Astrocyte (in vitro differentiated cells and primary cell): ENCODE measurements at regions not wholly inside any gene's neighbourhood (a gene's known extent, or its start where the extent isn't known, plus 50 kb on each side); places are given as distances from the start of the nearest gene placed in this dataset.

Source experiments
- DNase-seq: peaks from one replicate; pipeline ENCODE4 v3.0.0-alpha.2; 2010; ENCODE audit warnings: low read depth
- FAIRE-seq: peaks from 2 replicates; lab custom pipeline; 2011; peaks lifted over from hg19 to GRCh38; lab: Jason Lieb, UNC
- H2AFZ ChIP-seq: 2 replicates; pipeline ENCODE4 v1.6.0; 2012; ENCODE audit warnings: low read depth, low read length, inconsistent platforms
- H3K27ac ChIP-seq: 2 replicates; pipeline ENCODE4 v1.5.1; 2011; ENCODE audit warnings: low read depth, low read length, inconsistent platforms
- H3K27me3 ChIP-seq: 2 replicates; pipeline ENCODE4 v1.6.0; 2011; ENCODE audit warnings: low read length, inconsistent platforms; ENCODE audit not compliant: insufficient read depth
- H3K36me3 ChIP-seq: 2 replicates; pipeline ENCODE4 v1.5.1; 2011; ENCODE audit warnings: low read length, inconsistent platforms; ENCODE audit not compliant: insufficient read depth
- H3K4me1 ChIP-seq: 2 replicates; pipeline ENCODE4 v1.5.1; 2011; ENCODE audit warnings: low read length, inconsistent platforms; ENCODE audit not compliant: insufficient read depth
- H3K4me2 ChIP-seq: 2 replicates; pipeline ENCODE4 v1.6.0; 2012; ENCODE audit warnings: low read length, inconsistent platforms
- H3K4me3 ChIP-seq: 2 replicates; pipeline ENCODE4 v1.5.1; 2011; ENCODE audit warnings: low read depth, mild to moderate bottlenecking, low read length, inconsistent platforms; ENCODE audit not compliant: insufficient read depth
- H3K79me2 ChIP-seq: 2 replicates; pipeline ENCODE4 v1.6.0; 2012; ENCODE audit warnings: mild to moderate bottlenecking, low read length, inconsistent platforms; ENCODE audit not compliant: insufficient read depth
- H3K9ac ChIP-seq: 2 replicates; pipeline ENCODE4 v1.6.0; 2012; ENCODE audit warnings: mild to moderate bottlenecking, low read length, inconsistent platforms
- H3K9me3 ChIP-seq: 2 replicates; pipeline ENCODE4 v1.5.1; 2012; ENCODE audit warnings: low read depth, mild to moderate bottlenecking, low read length, inconsistent platforms; ENCODE audit not compliant: insufficient read depth
- H4K20me1 ChIP-seq: 2 replicates; pipeline ENCODE4 v1.6.0; 2012; ENCODE audit warnings: low read length, inconsistent platforms; ENCODE audit not compliant: insufficient read depth
- H3K27ac Mint-ChIP-seq: one replicate; pipeline ENCODE4 v1.8.0; 2021; ENCODE audit warnings: mild to moderate bottlenecking, mixed read lengths; ENCODE audit not compliant: unreplicated experiment
- H3K27me3 Mint-ChIP-seq: one replicate; pipeline ENCODE4 v1.8.0; 2021; ENCODE audit warnings: low read depth, mixed read lengths; ENCODE audit not compliant: unreplicated experiment
- H3K36me3 Mint-ChIP-seq: one replicate; pipeline ENCODE4 v1.8.0; 2021; ENCODE audit warnings: low read depth, mixed read lengths; ENCODE audit not compliant: unreplicated experiment
- H3K4me1 Mint-ChIP-seq: one replicate; pipeline ENCODE4 v1.8.0; 2021; ENCODE audit warnings: low read depth, mixed read lengths; ENCODE audit not compliant: unreplicated experiment
- H3K4me3 Mint-ChIP-seq: one replicate; pipeline ENCODE4 v1.8.0; 2021; ENCODE audit warnings: mild to moderate bottlenecking, moderate library complexity, mixed read lengths; ENCODE audit not compliant: unreplicated experiment
- H3K9me3 Mint-ChIP-seq: one replicate; pipeline ENCODE4 v1.8.0; 2021; ENCODE audit warnings: mild to moderate bottlenecking, mixed read lengths; ENCODE audit not compliant: unreplicated experiment
- CTCF ChIP-seq: IDR thresholded peaks from 2 replicates; pipeline ENCODE4 v1.5.1; 2011; ENCODE audit warnings: low read depth, mild to moderate bottlenecking, inconsistent platforms, low read length, moderate library complexity; ENCODE audit not compliant: insufficient read depth
- EZH2 ChIP-seq: IDR thresholded peaks from 2 replicates; pipeline ENCODE4 v1.6.1; 2012; ENCODE audit warnings: mild to moderate bottlenecking, low read length, inconsistent platforms; ENCODE audit not compliant: insufficient read depth

- no peak overlapping the region for H3K4me3 ChIP-seq
- Mint-ChIP-seq H3K4me1 (peaks cover 4% of the 10 kb centered on the region), H3K4me3 (no peak overlapping the region), H3K36me3 (no peaks in the 10 kb centered on the region), H3K9me3 (no peaks in the 10 kb centered on the region), H3K27me3 (no peaks in the 10 kb centered on the region), H3K27ac (no peak overlapping the region)
- no peaks in the 10 kb centered on the region for H3K9me3 ChIP-seq
- TF ChIP-seq CTCF, result no peak
- no peak for TF ChIP-seq EZH2
- H3K27me3 ChIP-seq, result no peaks in the 10 kb centered on the region
- no peak overlapping the region for H3K9ac ChIP-seq
- H3K36me3 ChIP-seq, result no peaks in the 10 kb centered on the region
- peak; percentile 71 for DNase-seq
- no peak overlapping the region for H2AFZ ChIP-seq
- FAIRE-seq, result no peak
- H3K4me2 ChIP-seq, result no peak overlapping the region
- H3K27ac ChIP-seq, result no peak overlapping the region
- no peaks in the 10 kb centered on the region for H4K20me1 ChIP-seq
- H3K79me2 ChIP-seq, result no peaks in the 10 kb centered on the region
- peaks cover 7% of the 10 kb centered on the region for H3K4me1 ChIP-seq
Measured at GRCh38 chr6:132969196-132969595, 154.8 kb downstream of the RPS12 start.

DNA sequence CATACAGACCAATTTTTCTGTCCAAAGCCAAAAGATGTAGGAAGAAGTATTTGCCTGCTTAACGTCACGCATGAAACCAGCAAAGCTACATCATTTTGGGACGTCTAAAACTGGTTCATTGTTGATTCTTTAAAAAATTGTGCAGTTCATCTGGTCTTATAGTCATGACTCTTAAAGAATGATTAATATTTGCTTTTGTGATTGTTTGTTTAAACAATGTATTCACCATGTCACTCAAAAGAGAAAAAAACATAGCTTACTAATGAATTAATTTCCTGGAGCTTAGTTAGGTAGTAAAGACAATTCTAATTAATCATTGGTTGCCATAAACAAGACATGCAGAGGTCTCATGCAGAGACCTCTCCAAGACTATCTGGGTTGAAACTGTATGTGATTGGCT, 157.3 kb downstream of the RPS12 start:
- no peaks in the 10 kb centered on the region for H4K20me1 ChIP-seq
- H3K4me3 ChIP-seq, result no peak overlapping the region
- TF ChIP-seq EZH2, result no peak
- TF ChIP-seq CTCF, result no peak
- DNase-seq (no peak), FAIRE-seq (no peak)
- H3K36me3 ChIP-seq, result no peaks in the 10 kb centered on the region
- Mint-ChIP-seq H3K4me3 (no peak overlapping the region), H3K27me3 (no peaks in the 10 kb centered on the region), H3K9me3 (no peaks in the 10 kb centered on the region), H3K36me3 (no peaks in the 10 kb centered on the region), H3K27ac (no peak overlapping the region), H3K4me1 (peaks cover 4% of the 10 kb centered on the region)
- no peak overlapping the region for H3K27ac ChIP-seq
- H3K79me2 ChIP-seq, result no peaks in the 10 kb centered on the region
- no peak overlapping the region for H3K4me2 ChIP-seq
- no peak overlapping the region for H2AFZ ChIP-seq
- H3K4me1 ChIP-seq, result no peaks in the 10 kb centered on the region
- no peaks in the 10 kb centered on the region for H3K9me3 ChIP-seq
- no peaks in the 10 kb centered on the region for H3K27me3 ChIP-seq
- no peak overlapping the region for H3K9ac ChIP-seq

- Histone ChIP-seq H3K79me2 (no peaks in the 10 kb centered on the region), H3K36me3 (no peaks in the 10 kb centered on the region), H2AFZ (no peak overlapping the region), H3K27ac (no peak overlapping the region), H3K4me3 (no peak overlapping the region), H3K27me3 (no peaks in the 10 kb centered on the region), H3K9me3 (no peaks in the 10 kb centered on the region), H3K4me1 (no peaks in the 10 kb centered on the region), H3K4me2 (no peak overlapping the region), H3K9ac (no peak overlapping the region), H4K20me1 (no peaks in the 10 kb centered on the region)
- no peak for DNase-seq
- H3K27ac Mint-ChIP-seq, result no peak overlapping the region
- no peak overlapping the region for H3K4me3 Mint-ChIP-seq
- H3K4me1 Mint-ChIP-seq, result peaks cover 4% of the 10 kb centered on the region
- FAIRE-seq, result no peak
- no peaks in the 10 kb centered on the region for H3K36me3 Mint-ChIP-seq
- TF ChIP-seq EZH2 (no peak), CTCF (no peak)
- no peaks in the 10 kb centered on the region for H3K9me3 Mint-ChIP-seq
- no peaks in the 10 kb centered on the region for H3K27me3 Mint-ChIP-seq
Measured at GRCh38 chr6:132972254-132972653, 157.9 kb downstream of the RPS12 start.
